Umbilical cord (tissue), 1 donor: ENCODE measurements at regions not wholly inside any gene's neighbourhood (a gene's known extent, or its start where the extent isn't known, plus 50 kb on each side); places are given as distances from the start of the nearest gene placed in this dataset.
A peak's percentile ranks its signal among the peaks of the same experiment; 100 is the strongest.
"Not testable (repeated sequence)": the region's sequence is repeated elsewhere in the genome, so short reads cannot be mapped to it uniquely, and the experiment has no call there.

Experiments
- DNase-seq: peaks from one replicate; pipeline ENCODE4 v3.0.0-alpha.2; 2015; ENCODE audit warnings: low spot score

- DNase-seq: no peak
Measured at GRCh38 chr10:20406281-20407104, 490.6 kb downstream of the NEBL start.

GRCh38 chr10:20405761-20406160 is 491.4 kb downstream of the NEBL start:
- DNase-seq: no peak

GRCh38 chr10:20405050-20405449 is 492.1 kb downstream of the NEBL start:
- no peak for DNase-seq

GRCh38 chr10:20399772-20400171 is 497.3 kb downstream of the NEBL start:
- no peak for DNase-seq

- peak; percentile 5 for DNase-seq
Measured at GRCh38 chr10:20396701-20397100, 500.4 kb downstream of the NEBL start.

GRCh38 chr10:20396205-20396604 is 500.9 kb downstream of the NEBL start:
- DNase-seq: no peak

- no peak for DNase-seq
Measured at GRCh38 chr10:20391629-20392028, 505.5 kb downstream of the NEBL start.

GRCh38 chr10:20381761-20382160 is 515.4 kb downstream of the NEBL start:
- DNase-seq: no peak

- no peak for DNase-seq
Measured at GRCh38 chr10:20380401-20380800, 516.7 kb downstream of the NEBL start.

- no peak for DNase-seq
Measured at GRCh38 chr10:20372748-20373147, 524.4 kb downstream of the NEBL start.

- not testable (repeated sequence) for DNase-seq
Measured at GRCh38 chr10:20370977-20371533, 526.1 kb downstream of the NEBL start.

GRCh38 chr10:20369863-20370736 is 527.0 kb downstream of the NEBL start:
- no peak for DNase-seq

GRCh38 chr10:20363684-20364083 is 533.4 kb downstream of the NEBL start:
- DNase-seq: no peak

GRCh38 chr10:20355915-20356314 is 539.7 kb downstream of the PLXDC2 start:
- DNase-seq: no peak

- no peak for DNase-seq
Measured at GRCh38 chr10:20355011-20355410, 538.8 kb downstream of the PLXDC2 start.

- no peak for DNase-seq
Measured at GRCh38 chr10:20354166-20354565, 537.9 kb downstream of the PLXDC2 start.

- DNase-seq: no peak
Measured at GRCh38 chr10:20350509-20350908, 534.3 kb downstream of the PLXDC2 start.

- peak; percentile 60 for DNase-seq
Measured at GRCh38 chr10:20343036-20343435, 526.8 kb downstream of the PLXDC2 start.
